GM19452 (cell line): ENCODE measurements at regions not wholly inside any gene's neighbourhood (a gene's known extent, or its start where the extent isn't known, plus 50 kb on each side); places are given as distances from the start of the nearest gene placed in this dataset.
"Not testable (repeated sequence)": the region's sequence is repeated elsewhere in the genome, so short reads cannot be mapped to it uniquely, and the experiment has no call there.

ENCODE experiments used
- ATAC-seq: cut with Tn5 transposase; IDR thresholded peaks from one replicate; pipeline ENCODE4 v1.9.1; 2021; ENCODE audit not compliant: unreplicated experiment

GRCh38 chr18:60067426-60068210 lies 167.8 kb downstream of the PMAIP1 start:
- ATAC-seq, result no peak

GRCh38 chr18:60066219-60066975 lies 166.6 kb downstream of the PMAIP1 start:
- ATAC-seq, result no peak

- no peak for ATAC-seq
These were observed 164.5 kb downstream of the PMAIP1 start for GRCh38 chr18:60064271-60064670.

- ATAC-seq, result not testable (repeated sequence)
These were observed 163.0 kb downstream of the PMAIP1 start for GRCh38 chr18:60062831-60063230.

- ATAC-seq, result no peak
These were observed 162.6 kb downstream of the PMAIP1 start for GRCh38 chr18:60062396-60062795.

GRCh38 chr18:60060578-60060977 lies 160.8 kb downstream of the PMAIP1 start:
- ATAC-seq, result no peak

GRCh38 chr18:60060026-60060425 lies 160.2 kb downstream of the PMAIP1 start:
- ATAC-seq, result no peak

- no peak for ATAC-seq
These were observed 159.4 kb downstream of the PMAIP1 start for GRCh38 chr18:60059216-60059615.

GRCh38 chr18:60053747-60054304 lies 154.0 kb downstream of the PMAIP1 start:
- no peak for ATAC-seq

GRCh38 chr18:60050821-60051220 lies 151.0 kb downstream of the PMAIP1 start:
- no peak for ATAC-seq

GRCh38 chr18:60049172-60049571 lies 149.4 kb downstream of the PMAIP1 start:
- no peak for ATAC-seq

- no peak for ATAC-seq
These were observed 147.8 kb downstream of the PMAIP1 start for GRCh38 chr18:60047556-60047955.

- no peak for ATAC-seq
These were observed 144.7 kb downstream of the PMAIP1 start for GRCh38 chr18:60044290-60045006.

GRCh38 chr18:60040971-60041370 lies 141.2 kb downstream of the PMAIP1 start:
- ATAC-seq, result no peak

- ATAC-seq, result no peak
These were observed 138.9 kb downstream of the PMAIP1 start for GRCh38 chr18:60038731-60039130.

- ATAC-seq, result no peak
These were observed 127.6 kb downstream of the PMAIP1 start for GRCh38 chr18:60027397-60027796.

- no peak for ATAC-seq
These were observed 125.1 kb downstream of the PMAIP1 start for GRCh38 chr18:60024857-60025256.

- no peak for ATAC-seq
These were observed 124.5 kb downstream of the PMAIP1 start for GRCh38 chr18:60024345-60024744.

GRCh38 chr18:60022671-60023276 lies 123.0 kb downstream of the PMAIP1 start:
- ATAC-seq, result no peak

GRCh38 chr18:60021556-60021955 lies 121.8 kb downstream of the PMAIP1 start:
- no peak for ATAC-seq
